ENCODE measurements at regions not wholly inside any gene's neighbourhood (a gene's known extent, or its start where the extent isn't known, plus 50 kb on each side); places are given as distances from the start of the nearest gene placed in this dataset.

DNA sequence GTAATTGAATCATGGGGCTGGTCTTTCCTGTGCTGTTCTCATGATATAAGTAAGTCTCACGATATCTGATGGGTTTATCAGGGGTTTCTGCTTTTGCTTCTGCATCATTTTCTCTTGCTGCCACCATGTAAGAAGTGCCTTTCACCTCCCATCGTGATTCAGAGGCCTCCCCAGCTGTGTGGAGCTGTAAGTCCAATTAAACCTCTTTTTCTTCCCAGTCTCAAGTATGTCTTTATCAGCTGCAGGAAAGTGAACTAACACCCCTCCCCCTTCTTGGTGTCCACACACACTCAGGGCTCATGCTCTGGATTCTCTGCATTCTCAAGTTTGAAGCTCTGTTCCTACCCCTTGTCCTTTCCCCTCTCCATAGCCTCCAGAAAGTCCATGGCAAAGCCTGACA is 107.1 kb downstream of the THBS2 start:
- Histone ChIP-seq H3K27me3 (no peaks in the 10 kb centered on the region), H3K9ac (no peak overlapping the region), H3K4me3 (no peak overlapping the region), H3K9me3 (replicated peaks in 1 of 11) (peaks cover 20 to 40% (median 33%) of the 10 kb centered on the region in 11 experiments; a peak in 21 of 22 replicates), H3K27ac (no peak overlapping the region), H3K4me2 (no peak overlapping the region), H3K4me1 (peaks cover 7 to 12% (median 11%) of the 10 kb centered on the region in 10 experiments; a peak in 18 of 20 replicates), H3K36me3 (no peaks in the 10 kb centered on the region), H4K20me1 (no peaks in the 10 kb centered on the region)
- TF ChIP-seq Cebpa-rat (IDR thresholded peaks at IDR 0.05) = no peak

DNA sequence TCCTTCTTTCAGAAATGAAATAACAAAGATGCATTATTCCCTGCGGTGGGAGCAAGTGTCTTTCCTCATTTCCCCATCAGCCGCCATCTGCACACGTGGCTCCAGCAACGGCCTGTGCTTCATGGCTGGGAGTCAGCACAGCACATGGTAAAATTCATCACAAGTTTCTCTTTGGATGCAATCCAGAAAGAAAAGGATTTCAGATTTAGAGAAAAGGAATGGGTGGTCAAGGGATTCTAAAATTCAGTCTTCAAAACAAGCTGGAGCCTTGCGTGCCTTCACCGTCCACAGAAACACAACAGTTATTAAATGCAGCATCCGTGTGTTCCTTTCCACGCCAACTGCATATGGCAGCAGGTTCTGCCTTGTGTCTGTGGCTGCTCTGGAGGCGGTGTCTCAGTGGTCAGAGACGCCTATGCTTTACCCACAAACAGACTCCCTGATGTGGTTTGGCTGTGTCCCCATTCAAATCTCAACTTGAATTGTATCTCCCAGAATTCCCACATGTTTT is 107.6 kb downstream of the THBS2 start:
- no peak overlapping the region for H3K27ac ChIP-seq
- H3K36me3 ChIP-seq = no peaks in the 10 kb centered on the region
- H3K4me3 ChIP-seq = no peak overlapping the region
- no peaks in the 10 kb centered on the region for H3K27me3 ChIP-seq
- peaks cover 7 to 13% (median 11%) of the 10 kb centered on the region in 10 experiments; a peak in 18 of 20 replicates for H3K4me1 ChIP-seq
- H3K9me3 ChIP-seq (replicated peaks in 1 of 11) = peaks cover 17 to 35% (median 28%) of the 10 kb centered on the region in 11 experiments; a peak in 21 of 22 replicates
- H3K4me2 ChIP-seq = no peak overlapping the region
- TF ChIP-seq Cebpa-rat (IDR thresholded peaks at IDR 0.05) = no peak
- no peaks in the 10 kb centered on the region for H4K20me1 ChIP-seq
- H3K9ac ChIP-seq = no peak overlapping the region

DNA sequence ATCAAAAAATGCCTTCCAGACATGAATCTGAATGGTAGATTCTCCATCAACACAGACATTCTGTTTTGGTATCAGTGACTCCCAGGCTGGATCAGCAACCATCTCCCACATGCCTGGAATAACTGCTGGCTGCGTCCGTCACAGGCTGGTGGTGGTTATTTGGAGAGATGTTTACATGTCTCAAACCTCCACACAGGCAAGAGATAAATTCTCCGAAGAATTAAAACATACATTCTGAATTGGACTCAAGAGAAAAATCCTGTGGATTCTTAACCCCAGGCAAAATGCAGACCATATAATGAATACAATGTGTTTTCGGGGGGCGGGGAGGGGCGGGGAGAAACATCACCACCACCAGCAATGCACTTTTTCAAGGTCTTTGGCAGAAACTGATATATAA is 108.2 kb downstream of the THBS2 start:
- Histone ChIP-seq H3K36me3 (no peaks in the 10 kb centered on the region), H3K27ac (no peak overlapping the region), H3K27me3 (no peaks in the 10 kb centered on the region), H3K9me3 (replicated peaks in 1 of 11) (peaks cover 16 to 30% (median 23%) of the 10 kb centered on the region in 11 experiments; a peak in 21 of 22 replicates), H4K20me1 (no peaks in the 10 kb centered on the region), H3K4me2 (no peak overlapping the region), H3K9ac (no peak overlapping the region), H3K4me3 (no peak overlapping the region), H3K4me1 (peaks cover 7 to 13% (median 11%) of the 10 kb centered on the region in 10 experiments; a peak in 18 of 20 replicates)
- TF ChIP-seq Cebpa-rat (IDR thresholded peaks at IDR 0.05) = no peak

DNA sequence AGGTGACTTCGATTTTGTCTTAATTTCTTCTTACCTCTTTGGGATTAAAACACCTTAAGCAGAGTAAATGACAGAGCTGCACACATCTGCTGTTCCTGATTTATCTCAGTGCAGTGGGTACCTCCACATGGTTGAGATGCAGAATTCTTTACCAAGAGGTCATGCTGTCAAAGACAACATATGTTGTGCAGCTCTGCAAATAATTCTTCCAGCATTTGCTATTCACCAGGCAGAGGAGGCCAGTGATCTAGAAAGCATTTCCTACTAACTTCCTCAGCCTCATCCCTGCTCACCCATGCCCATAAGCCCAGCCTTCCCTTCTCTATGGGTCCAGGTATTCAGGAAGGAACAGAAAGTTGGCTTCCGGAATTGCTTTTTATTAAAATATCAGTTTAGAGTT is 109.3 kb downstream of the THBS2 start:
- H3K9ac ChIP-seq = no peak overlapping the region
- no peaks in the 10 kb centered on the region for H3K27me3 ChIP-seq
- no peak overlapping the region for H3K4me2 ChIP-seq
- peaks cover 7 to 13% (median 11%) of the 10 kb centered on the region in 10 experiments; a peak in 18 of 20 replicates for H3K4me1 ChIP-seq
- H3K36me3 ChIP-seq = no peaks in the 10 kb centered on the region
- no peak overlapping the region for H3K27ac ChIP-seq
- H3K4me3 ChIP-seq = no peak overlapping the region
- TF ChIP-seq Cebpa-rat (IDR thresholded peaks at IDR 0.05) = no peak
- peaks cover 4 to 18% (median 12%) of the 10 kb centered on the region in 11 experiments; a peak in 16 of 22 replicates for H3K9me3 ChIP-seq (replicated peaks in 1 of 11)
- no peaks in the 10 kb centered on the region for H4K20me1 ChIP-seq

DNA sequence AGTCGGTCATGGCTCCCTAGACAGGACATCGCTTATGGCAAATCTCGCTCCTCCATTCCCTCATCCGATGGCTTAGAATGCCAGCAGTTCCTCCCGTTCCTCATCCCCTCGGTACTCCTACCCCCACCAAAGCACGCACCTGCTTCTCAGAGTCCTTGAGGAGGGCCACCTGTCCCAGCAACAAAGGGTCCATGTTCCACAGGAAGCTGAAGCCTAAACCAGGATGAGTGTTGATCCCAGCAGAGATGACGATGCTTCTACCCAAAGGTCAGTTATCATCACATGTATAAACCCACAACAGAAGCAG is 111.2 kb downstream of the THBS2 start:
- no peak for TF ChIP-seq Cebpa-rat (IDR thresholded peaks at IDR 0.05)
- Histone ChIP-seq H3K4me2 (peak overlapping the region; percentile 10 to 64 (median 33); a peak in 15 of 22 replicates), H3K4me3 (no peak overlapping the region), H3K27ac (no peak overlapping the region), H3K9ac (no peak overlapping the region), H3K9me3 (replicated peaks in 1 of 11) (peaks cover 0 to 6% (median 3%) of the 10 kb centered on the region in 11 experiments; a peak in 4 of 22 replicates), H3K36me3 (no peaks in the 10 kb centered on the region), H3K4me1 (peaks cover 7 to 13% (median 11%) of the 10 kb centered on the region in 10 experiments; a peak in 18 of 20 replicates), H4K20me1 (no peaks in the 10 kb centered on the region), H3K27me3 (no peaks in the 10 kb centered on the region)

DNA sequence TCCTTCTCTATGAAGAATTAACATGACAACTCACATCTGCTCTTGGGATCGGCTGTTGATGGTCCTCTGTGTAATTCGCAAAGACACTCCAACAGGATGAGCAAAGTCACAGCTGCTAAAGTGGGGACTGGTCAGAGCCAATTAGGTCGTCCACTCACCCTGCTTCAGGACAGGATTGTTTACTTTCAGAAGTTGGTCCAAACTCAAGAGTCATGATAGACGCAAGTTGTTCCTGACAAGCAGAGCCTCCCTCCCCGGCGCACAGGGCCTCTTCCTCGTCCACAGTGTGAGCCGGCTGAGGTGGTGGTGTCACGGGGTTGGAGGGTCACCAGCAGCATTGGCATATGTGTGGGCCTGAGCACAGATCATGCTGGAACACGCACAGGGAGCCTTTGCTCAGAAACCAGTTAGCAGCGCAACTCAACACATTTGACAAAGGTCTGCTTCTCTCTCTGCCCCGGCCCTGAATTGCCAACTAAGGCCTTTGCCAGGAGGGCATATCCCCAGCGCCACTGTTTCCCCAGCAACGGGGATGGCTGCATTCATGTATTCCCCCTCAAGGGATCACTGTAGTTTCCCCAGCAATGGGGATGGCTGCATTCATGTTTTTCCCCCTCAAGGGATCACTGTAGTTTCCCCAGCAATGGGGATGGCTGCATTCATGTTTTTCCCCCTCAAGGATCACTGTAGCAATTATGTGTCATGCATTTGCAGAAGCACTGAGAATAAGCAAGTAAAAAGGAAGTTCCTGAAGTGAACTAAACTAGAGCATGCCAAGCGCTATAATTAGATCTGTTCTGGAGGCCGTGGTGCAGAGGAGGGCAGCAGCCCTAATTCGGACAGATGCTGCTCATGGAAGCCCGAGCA is 111.7 kb downstream of the THBS2 start:
- Histone ChIP-seq H3K27ac (no peak overlapping the region), H3K4me3 (no peak overlapping the region), H3K9ac (no peak overlapping the region), H3K4me2 (peak overlapping the region; percentile 10 to 64 (median 33); a peak in 16 of 22 replicates), H3K4me1 (peaks cover 7 to 13% (median 11%) of the 10 kb centered on the region in 10 experiments; a peak in 18 of 20 replicates), H3K36me3 (no peaks in the 10 kb centered on the region), H4K20me1 (no peaks in the 10 kb centered on the region), H3K27me3 (no peaks in the 10 kb centered on the region), H3K9me3 (replicated peaks in 1 of 11) (0 out of 22 replicates have a peak, but pooled peaks cover 0 to 6% (median 0%) of the 10 kb centered on the region in 11 experiments)
- TF ChIP-seq Cebpa-rat (IDR thresholded peaks at IDR 0.05) = no peak

DNA sequence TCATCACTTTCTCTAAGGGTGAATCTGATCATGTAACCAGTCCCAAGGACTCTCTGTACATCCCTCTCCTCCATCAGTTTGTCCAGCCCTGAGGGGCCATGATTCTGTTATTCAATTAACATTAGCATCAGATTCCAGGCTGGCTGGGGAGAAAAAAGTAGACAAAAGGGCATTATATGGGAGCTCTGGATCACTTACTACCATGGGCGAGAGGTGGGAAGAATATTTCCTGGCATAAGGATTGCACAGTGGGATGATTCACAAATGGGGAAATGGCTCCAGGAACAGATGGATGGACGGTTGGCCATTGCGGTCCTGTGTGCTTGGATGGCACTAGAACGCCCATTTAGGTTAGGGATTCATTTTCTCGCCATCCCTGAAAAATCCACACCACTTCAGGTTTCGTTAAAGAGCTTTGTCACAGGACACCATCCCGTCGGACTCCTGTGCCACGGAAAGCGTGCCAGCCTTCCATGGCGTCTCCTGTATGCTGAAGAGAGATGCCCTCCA is 112.6 kb downstream of the THBS2 start:
- Histone ChIP-seq H3K27me3 (no peaks in the 10 kb centered on the region), H3K36me3 (no peaks in the 10 kb centered on the region), H3K9ac (no peak overlapping the region), H3K4me1 (peaks cover 7 to 13% (median 11%) of the 10 kb centered on the region in 10 experiments; a peak in 18 of 20 replicates), H3K4me3 (no peak overlapping the region), H3K9me3 (replicated peaks in 1 of 11) (0 out of 22 replicates have a peak, but pooled peaks cover 0 to 6% (median 0%) of the 10 kb centered on the region in 11 experiments), H4K20me1 (no peaks in the 10 kb centered on the region), H3K27ac (no peak overlapping the region), H3K4me2 (no peak overlapping the region)
- no peak for TF ChIP-seq Cebpa-rat (IDR thresholded peaks at IDR 0.05)

DNA sequence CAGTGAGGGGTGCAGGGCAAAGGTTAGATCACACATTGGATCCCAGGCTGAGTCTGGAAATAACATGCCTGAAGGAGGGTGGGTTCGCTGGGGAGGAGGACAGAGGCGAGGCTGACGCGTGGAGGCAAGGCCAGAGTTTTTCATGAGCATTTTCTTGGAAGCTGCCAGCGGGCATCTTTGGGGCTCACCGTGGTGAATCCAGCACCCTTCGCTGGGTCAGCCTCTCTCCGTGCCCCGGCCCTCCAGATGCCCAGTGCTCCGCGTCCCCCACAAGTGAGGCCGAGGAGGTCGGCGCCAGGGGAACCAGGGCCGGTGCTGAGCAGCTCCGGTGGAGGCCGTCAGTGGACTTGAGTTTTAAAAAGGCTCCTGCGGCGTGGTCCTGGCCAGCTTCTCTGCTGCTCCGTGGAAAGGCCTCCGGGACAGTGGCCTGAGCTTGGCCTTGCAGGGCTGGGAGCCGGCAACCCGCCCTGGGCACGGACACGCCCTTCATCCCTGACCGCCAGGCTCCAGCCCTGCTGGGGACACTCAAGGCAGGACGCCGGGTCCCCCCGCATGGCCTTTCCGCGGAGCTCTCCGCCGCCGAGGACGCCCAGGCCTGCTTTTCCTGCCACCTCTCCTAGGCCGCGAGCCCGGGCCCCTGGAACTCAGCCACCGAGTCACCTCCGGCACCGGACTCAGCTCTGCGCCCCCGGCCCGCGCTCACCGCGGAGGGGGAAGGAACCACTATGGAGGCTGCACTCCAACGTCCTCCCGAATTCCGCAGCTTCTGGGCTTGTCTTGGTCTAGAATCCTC is 114.3 kb downstream of the THBS2 start:
- Histone ChIP-seq H3K9ac (no peak overlapping the region), H4K20me1 (no peaks in the 10 kb centered on the region), H3K27ac (no peak overlapping the region), H3K36me3 (no peaks in the 10 kb centered on the region), H3K27me3 (no peaks in the 10 kb centered on the region), H3K9me3 (replicated peaks in 1 of 11) (peaks cover 0 to 10% (median 0%) of the 10 kb centered on the region in 11 experiments; a peak in 6 of 22 replicates), H3K4me3 (no peak overlapping the region), H3K4me1 (peaks cover 7 to 13% (median 11%) of the 10 kb centered on the region in 10 experiments; a peak in 18 of 20 replicates), H3K4me2 (no peak overlapping the region)
- TF ChIP-seq Cebpa-rat (IDR thresholded peaks at IDR 0.05) = no peak

All from BLaER1 treated with 17β-estradiol and CSF1 and Interleukin-3, amounts not matched to agents 10 nM and 100 nM (cell line).